HCT116 (cell line): ENCODE measurements at regions not wholly inside any gene's neighbourhood (a gene's known extent, or its start where the extent isn't known, plus 50 kb on each side); places are given as distances from the start of the nearest gene placed in this dataset.
"Not testable (repeated sequence)": the region's sequence is repeated elsewhere in the genome, so short reads cannot be mapped to it uniquely, and the experiment has no call there.

Experiments
- ATAC-seq: fragments of 200-7000 bp; cut with Tn5 transposase; 2 replicates; pipeline ENCODE4 v1.9.1; 2020; ENCODE audit warnings: mild to moderate bottlenecking, moderate library complexity
- BruUV-seq: library from RNA; stranded (reverse); fragments of 400-500 nt; replicated peaks from 2 replicates; lab custom pipeline; 2021; lab: Mats Ljungman, UMichigan
- CTCF ChIA-PET: fragments of 300-600 bp; sonication (Branson Sonifier 250); formaldehyde crosslinking; loops from one replicate; lab custom pipeline; 2021; ENCODE audit warnings: antibody characterized with exemption; lab: Charles Lee
- POLR2A ChIA-PET: fragments of 300-600, 350-600 bp; sonication (Branson Sonifier 250); formaldehyde crosslinking; loops from one replicate; lab custom pipeline; 2021; ENCODE audit warnings: antibody characterized with exemption; lab: Charles Lee
- RAD21 ChIA-PET, 2 experiments: fragments of 300-600 bp; sonication (Branson Sonifier 250); formaldehyde crosslinking; loops; one replicate each; lab custom pipeline; 2023; ENCODE audit warnings: low total read pairs in 2 of 2; ENCODE audit not compliant: uncharacterized antibody in 2 of 2, unreplicated experiment in 2 of 2, low non-redundant PET in 1 of 2; lab: Charles Lee
- DNase-seq: peaks from one replicate; pipeline ENCODE4 v3.0.0-alpha.2; 2010; ENCODE audit warnings: low read depth, low spot score
- H2AFZ ChIP-seq: fragments of 200-600 bp; shearing (Covaris generic), sonication (generic); 2 replicates; pipeline ENCODE4 v1.6.1; 2017; ENCODE audit warnings: low read depth, mixed run types, mixed read lengths, antibody characterized with exemption, low read length; ENCODE audit not compliant: poor library complexity, severe bottlenecking
- H3K27ac ChIP-seq: 2 replicates; pipeline ENCODE4 v1.5.1; 2012; ENCODE audit warnings: low read depth, low read length
- H3K27me3 ChIP-seq: fragments of 200-600 bp; sonication (generic); 2 replicates; pipeline ENCODE4 v1.6.1; 2016; ENCODE audit warnings: mixed run types, low read length, mixed read lengths; ENCODE audit not compliant: insufficient read depth
- H3K36me3 ChIP-seq, 2 experiments: fragments of 200-500 bp in 1 of 2; fragments of 200-600 bp in 1 of 2; sonication (Bioruptor generic) in 1 of 2; sonication (generic) in 1 of 2; 2 replicates each; pipeline versions ENCODE4 v1.5.1 to v1.6.1; 2014 to 2016; ENCODE audit warnings: low read length in 2 of 2, inconsistent platforms in 1 of 2, mixed read lengths in 1 of 2, mixed run types in 1 of 2; ENCODE audit not compliant: insufficient read depth in 2 of 2, control insufficient read depth in 1 of 2
- H3K4me1 ChIP-seq, 2 experiments: fragments of 200-600 bp in 1 of 2; sonication (generic) in 1 of 2; 2 replicates each; pipeline versions ENCODE4 v1.5.1 to v1.6.1; 2012 to 2017; ENCODE audit warnings: low read length in 2 of 2, inconsistent platforms in 1 of 2, mild to moderate bottlenecking in 1 of 2, mixed read lengths in 1 of 2, mixed run types in 1 of 2, moderate library complexity in 1 of 2; ENCODE audit not compliant: insufficient read depth in 2 of 2, control insufficient read depth in 1 of 2
- H3K4me2 ChIP-seq: fragments of 200-600 bp; sonication (generic); 2 replicates; pipeline ENCODE4 v1.6.1; 2017; ENCODE audit warnings: mixed run types, low read length, mixed read lengths
- H3K4me3 ChIP-seq, 2 experiments: fragments of 200-600 bp in 1 of 2; sonication (generic) in 1 of 2; replicated peaks in 1 of 2; 2 replicates each; pipeline ENCODE4 v1.5.1; 2011 to 2016; ENCODE audit warnings: low read length in 2 of 2, control low read depth in 1 of 2, low read depth in 1 of 2, mild to moderate bottlenecking in 1 of 2, mixed read lengths in 1 of 2, mixed run types in 1 of 2
- H3K79me2 ChIP-seq: fragments of 200-600 bp; sonication (generic); 2 replicates; pipeline ENCODE4 v1.6.1; 2017; ENCODE audit warnings: mild to moderate bottlenecking, mixed run types, low read length, moderate library complexity, mixed read lengths; ENCODE audit not compliant: insufficient read depth
- H3K9ac ChIP-seq: fragments of 200-600 bp; sonication (generic); 2 replicates; pipeline ENCODE4 v1.6.1; 2016; ENCODE audit warnings: low read length, mixed read lengths
- H3K9me2 ChIP-seq: fragments of 200-600 bp; sonication (generic), shearing (Covaris generic); 2 replicates; pipeline ENCODE4 v1.6.1; 2017; ENCODE audit warnings: mixed run types, mild to moderate bottlenecking, moderate library complexity; ENCODE audit not compliant: insufficient read depth
- H3K9me3 ChIP-seq, 2 experiments: fragments of 200-500 bp in 1 of 2; fragments of 200-600 bp in 1 of 2; sonication (Bioruptor generic) in 1 of 2; sonication (generic) in 1 of 2; 2 replicates each; pipeline ENCODE4 v1.6.1; 2014 to 2017; ENCODE audit warnings: low read length in 2 of 2, mixed read lengths in 2 of 2, inconsistent platforms in 1 of 2, low read depth in 1 of 2, mild to moderate bottlenecking in 1 of 2, mixed run types in 1 of 2, moderate library complexity in 1 of 2; ENCODE audit not compliant: control insufficient read depth in 1 of 2, insufficient read depth in 1 of 2
- H4K20me1 ChIP-seq: fragments of 200-600 bp; sonication (generic), shearing (Covaris generic); 2 replicates; pipeline ENCODE4 v1.6.1; 2017; ENCODE audit warnings: mixed run types, mild to moderate bottlenecking, moderate library complexity; ENCODE audit not compliant: insufficient read depth
- CBX3 ChIP-seq: IDR thresholded peaks from 2 replicates; pipeline ENCODE4 v1.6.1; 2012; ENCODE audit warnings: low read depth
- ELF1 ChIP-seq: IDR thresholded peaks from 2 replicates; pipeline ENCODE4 v1.6.1; 2012; ENCODE audit warnings: low read depth, borderline replicate concordance
- EZH2phosphoT487 ChIP-seq: fragments of 200-600 bp; IDR thresholded peaks from 2 replicates; pipeline ENCODE4 v1.6.1; 2018; ENCODE audit warnings: antibody characterized with exemption, borderline replicate concordance
- SIN3A ChIP-seq: IDR thresholded peaks from 2 replicates; pipeline ENCODE4 v1.6.1; 2012; ENCODE audit warnings: low read depth
- intact Hi-C: fragments of 100-400 bp; cut with micrococcal nuclease; formaldehyde crosslinking; loops from 2 replicates; pipeline ENCODE4 v1.10.0; 2022
- TF ChIP-seq, protein P1 (sequence below), 3 experiments: fragments of 200-600 bp in 1 of 3; sonication (generic) in 1 of 3; IDR thresholded peaks in 2 of 3; conservative IDR thresholded peaks in 1 of 3; 2 replicates each; pipeline ENCODE4 v1.5.1; 2012 to 2017; ENCODE audit warnings: low read depth in 2 of 3, low read length in 2 of 3, antibody characterized with exemption in 1 of 3, borderline replicate concordance in 1 of 3, control low read depth in 1 of 3, mild to moderate bottlenecking in 1 of 3, mixed read lengths in 1 of 3, mixed run types in 1 of 3, moderate library complexity in 1 of 3; ENCODE audit not compliant: insufficient read depth in 1 of 3
- TF ChIP-seq, protein P2 (sequence below): IDR thresholded peaks from 2 replicates; pipeline ENCODE4 v1.6.1; 2012

DNA sequence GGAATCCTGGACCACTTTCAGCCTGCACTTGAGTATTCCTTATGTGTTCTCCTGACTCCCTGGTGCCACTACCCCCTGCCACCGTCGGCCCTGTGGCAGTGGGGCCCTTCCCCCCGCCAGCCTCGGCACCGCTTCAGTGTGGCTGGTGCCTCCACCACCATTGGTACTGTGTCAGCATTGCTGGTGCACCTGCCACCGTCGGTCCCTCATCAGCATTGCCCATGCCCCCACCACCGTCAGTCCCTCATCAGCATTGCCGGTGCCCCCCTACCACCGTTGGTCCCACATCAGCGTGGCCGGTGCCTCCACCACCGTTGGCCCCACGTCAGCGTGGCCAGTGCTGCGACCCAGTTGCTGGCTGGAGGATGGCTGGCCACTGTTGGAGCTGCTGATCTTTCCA lies 228.5 kb downstream of the TM9SF2 start:
- RAD21 ChIA-PET, result no interaction called here
- POLR2A ChIA-PET, result no interaction called here
- no peak for ATAC-seq
- Histone ChIP-seq H3K27ac (no peak overlapping the region), H3K9me2 (no peaks in the 10 kb centered on the region), H3K4me3 (no peak overlapping the region), H3K4me1 (no peaks in the 10 kb centered on the region), H2AFZ (no peak overlapping the region), H4K20me1 (no peaks in the 10 kb centered on the region), H3K27me3 (no peaks in the 10 kb centered on the region), H3K9ac (no peak overlapping the region), H3K4me2 (no peak overlapping the region), H3K36me3 (no peaks in the 10 kb centered on the region), H3K9me3 (no peaks in the 10 kb centered on the region), H3K79me2 (no peaks in the 10 kb centered on the region)
- BruUV-seq, result no TSS peak
- no peak for TF ChIP-seq CBX3
- TF ChIP-seq, protein P1, sequence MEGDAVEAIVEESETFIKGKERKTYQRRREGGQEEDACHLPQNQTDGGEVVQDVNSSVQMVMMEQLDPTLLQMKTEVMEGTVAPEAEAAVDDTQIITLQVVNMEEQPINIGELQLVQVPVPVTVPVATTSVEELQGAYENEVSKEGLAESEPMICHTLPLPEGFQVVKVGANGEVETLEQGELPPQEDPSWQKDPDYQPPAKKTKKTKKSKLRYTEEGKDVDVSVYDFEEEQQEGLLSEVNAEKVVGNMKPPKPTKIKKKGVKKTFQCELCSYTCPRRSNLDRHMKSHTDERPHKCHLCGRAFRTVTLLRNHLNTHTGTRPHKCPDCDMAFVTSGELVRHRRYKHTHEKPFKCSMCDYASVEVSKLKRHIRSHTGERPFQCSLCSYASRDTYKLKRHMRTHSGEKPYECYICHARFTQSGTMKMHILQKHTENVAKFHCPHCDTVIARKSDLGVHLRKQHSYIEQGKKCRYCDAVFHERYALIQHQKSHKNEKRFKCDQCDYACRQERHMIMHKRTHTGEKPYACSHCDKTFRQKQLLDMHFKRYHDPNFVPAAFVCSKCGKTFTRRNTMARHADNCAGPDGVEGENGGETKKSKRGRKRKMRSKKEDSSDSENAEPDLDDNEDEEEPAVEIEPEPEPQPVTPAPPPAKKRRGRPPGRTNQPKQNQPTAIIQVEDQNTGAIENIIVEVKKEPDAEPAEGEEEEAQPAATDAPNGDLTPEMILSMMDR (IDR thresholded peaks at IDR 0.05 in 2 of 3, conservative IDR thresholded peaks at IDR 0.05 in 1 of 3; ENCODE audit: borderline replicate concordance in 1 of 3, insufficient read depth in 1 of 3, low read depth in 2 of 3, low read length in 2 of 3), result no peak
- TF ChIP-seq EZH2phosphoT487, result no peak
- TF ChIP-seq, protein P2, sequence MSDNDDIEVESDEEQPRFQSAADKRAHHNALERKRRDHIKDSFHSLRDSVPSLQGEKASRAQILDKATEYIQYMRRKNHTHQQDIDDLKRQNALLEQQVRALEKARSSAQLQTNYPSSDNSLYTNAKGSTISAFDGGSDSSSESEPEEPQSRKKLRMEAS, result no peak
- TF ChIP-seq ELF1, result no peak
- no peak for TF ChIP-seq SIN3A
- no peak for DNase-seq
- CTCF ChIA-PET, result no interaction called here
- intact Hi-C loops, result no loop called here

DNA sequence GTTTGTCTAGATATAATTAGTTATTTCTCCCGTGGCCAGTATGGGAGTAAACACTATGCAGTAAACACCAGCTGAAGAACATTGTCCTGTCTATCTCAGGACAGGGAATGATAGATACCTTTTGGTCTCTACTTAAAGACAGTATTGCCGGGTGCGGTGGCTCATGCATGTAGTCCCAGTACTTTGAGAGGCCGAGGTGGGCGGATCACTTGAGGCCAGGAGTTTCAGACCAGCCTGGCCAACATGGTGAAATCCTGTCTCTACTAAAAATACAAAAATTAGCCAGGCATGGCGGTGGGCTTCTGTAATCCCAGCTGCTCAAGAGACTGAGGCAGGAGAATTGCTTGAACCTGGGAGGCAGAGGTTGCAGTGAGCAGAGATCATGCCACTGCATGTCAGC lies 226.4 kb downstream of the TM9SF2 start:
- H3K4me2 ChIP-seq, H3K27me3 ChIP-seq, H3K4me3 ChIP-seq, CTCF ChIA-PET, H3K36me3 ChIP-seq, H3K79me2 ChIP-seq, H3K9me3 ChIP-seq, DNase-seq, H3K9ac ChIP-seq, intact Hi-C loops, ATAC-seq, POLR2A ChIA-PET, RAD21 ChIA-PET, H2AFZ ChIP-seq, H3K9me2 ChIP-seq, BruUV-seq, H3K27ac ChIP-seq, H3K4me1 ChIP-seq, H4K20me1 ChIP-seq: not testable (repeated sequence)
